ENCODE measurements at regions not wholly inside any gene's neighbourhood (a gene's known extent, or its start where the extent isn't known, plus 50 kb on each side); places are given as distances from the start of the nearest gene placed in this dataset.

GRCh38 chr4:160202802-160203201 is 1099.9 kb downstream of the RAPGEF2 start:
- BruUV-seq (replicated peaks): no TSS peak

GRCh38 chr4:160212078-160212477 is 1109.2 kb downstream of the RAPGEF2 start:
- Histone ChIP-seq H3K4me2 (ENCODE audit: low read length) (no peak overlapping the region), H3K9me2 (ENCODE audit: insufficient read depth) (no peaks in the 10 kb centered on the region; the same call in 1 of the 2 replicates), H3K9ac (ENCODE audit: low read length) (no peak overlapping the region), H3K36me3 (ENCODE audit: control insufficient read depth in 1 of 2, insufficient read depth in 2 of 2, low read length in 2 of 2) (no peaks in the 10 kb centered on the region), H3K27ac (ENCODE audit: low read depth, low read length) (no peak overlapping the region), H3K4me3 (replicated peaks in 1 of 2; ENCODE audit: low read depth in 1 of 2, low read length in 2 of 2) (no peak overlapping the region), H3K4me1 (ENCODE audit: control insufficient read depth in 1 of 2, insufficient read depth in 2 of 2, low read length in 2 of 2) (no peaks in the 10 kb centered on the region), H3K9me3 (ENCODE audit: control insufficient read depth in 1 of 2, insufficient read depth in 1 of 2, low read depth in 1 of 2, low read length in 2 of 2) (no peaks in the 10 kb centered on the region), H4K20me1 (ENCODE audit: insufficient read depth) (no peaks in the 10 kb centered on the region), H2AFZ (ENCODE audit: low read depth, low read length, poor library complexity, severe bottlenecking) (no peak overlapping the region), H3K27me3 (ENCODE audit: insufficient read depth, low read length) (no peaks in the 10 kb centered on the region), H3K79me2 (ENCODE audit: insufficient read depth, low read length) (no peaks in the 10 kb centered on the region)
- CTCF ChIA-PET: no interaction called here
- no TSS peak for BruUV-seq (replicated peaks)
- ATAC-seq (no peak), DNase-seq (ENCODE audit: low read depth, low spot score) (no peak)
- POLR2A ChIA-PET: no interaction called here
- no peak for TF ChIP-seq EZH2 (IDR thresholded peaks at IDR 0.05)
- TF ChIP-seq, protein P1, sequence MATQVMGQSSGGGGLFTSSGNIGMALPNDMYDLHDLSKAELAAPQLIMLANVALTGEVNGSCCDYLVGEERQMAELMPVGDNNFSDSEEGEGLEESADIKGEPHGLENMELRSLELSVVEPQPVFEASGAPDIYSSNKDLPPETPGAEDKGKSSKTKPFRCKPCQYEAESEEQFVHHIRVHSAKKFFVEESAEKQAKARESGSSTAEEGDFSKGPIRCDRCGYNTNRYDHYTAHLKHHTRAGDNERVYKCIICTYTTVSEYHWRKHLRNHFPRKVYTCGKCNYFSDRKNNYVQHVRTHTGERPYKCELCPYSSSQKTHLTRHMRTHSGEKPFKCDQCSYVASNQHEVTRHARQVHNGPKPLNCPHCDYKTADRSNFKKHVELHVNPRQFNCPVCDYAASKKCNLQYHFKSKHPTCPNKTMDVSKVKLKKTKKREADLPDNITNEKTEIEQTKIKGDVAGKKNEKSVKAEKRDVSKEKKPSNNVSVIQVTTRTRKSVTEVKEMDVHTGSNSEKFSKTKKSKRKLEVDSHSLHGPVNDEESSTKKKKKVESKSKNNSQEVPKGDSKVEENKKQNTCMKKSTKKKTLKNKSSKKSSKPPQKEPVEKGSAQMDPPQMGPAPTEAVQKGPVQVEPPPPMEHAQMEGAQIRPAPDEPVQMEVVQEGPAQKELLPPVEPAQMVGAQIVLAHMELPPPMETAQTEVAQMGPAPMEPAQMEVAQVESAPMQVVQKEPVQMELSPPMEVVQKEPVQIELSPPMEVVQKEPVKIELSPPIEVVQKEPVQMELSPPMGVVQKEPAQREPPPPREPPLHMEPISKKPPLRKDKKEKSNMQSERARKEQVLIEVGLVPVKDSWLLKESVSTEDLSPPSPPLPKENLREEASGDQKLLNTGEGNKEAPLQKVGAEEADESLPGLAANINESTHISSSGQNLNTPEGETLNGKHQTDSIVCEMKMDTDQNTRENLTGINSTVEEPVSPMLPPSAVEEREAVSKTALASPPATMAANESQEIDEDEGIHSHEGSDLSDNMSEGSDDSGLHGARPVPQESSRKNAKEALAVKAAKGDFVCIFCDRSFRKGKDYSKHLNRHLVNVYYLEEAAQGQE (IDR thresholded peaks at IDR 0.05; ENCODE audit: low read depth): no peak
- no peak for TF ChIP-seq SP1 (IDR thresholded peaks at IDR 0.05; ENCODE audit: low read depth)
- TF ChIP-seq, protein P2, sequence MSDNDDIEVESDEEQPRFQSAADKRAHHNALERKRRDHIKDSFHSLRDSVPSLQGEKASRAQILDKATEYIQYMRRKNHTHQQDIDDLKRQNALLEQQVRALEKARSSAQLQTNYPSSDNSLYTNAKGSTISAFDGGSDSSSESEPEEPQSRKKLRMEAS (IDR thresholded peaks at IDR 0.05): no peak
- no peak for TF ChIP-seq ATF3 (IDR thresholded peaks at IDR 0.05)
- no peak for TF ChIP-seq RAD21 (IDR thresholded peaks at IDR 0.05; ENCODE audit: low read depth)
- no peak for TF ChIP-seq CEBPB (IDR thresholded peaks at IDR 0.05; ENCODE audit: low read depth)
- TF ChIP-seq SIN3A (IDR thresholded peaks at IDR 0.05; ENCODE audit: low read depth): no peak
- no peak for TF ChIP-seq SRF (IDR thresholded peaks at IDR 0.05; ENCODE audit: low read depth)
- RAD21 ChIA-PET (ENCODE audit: low non-redundant PET in 1 of 2, low total read pairs in 2 of 2, uncharacterized antibody in 2 of 2, unreplicated experiment in 2 of 2): no interaction called here
- intact Hi-C loops (cut with micrococcal nuclease): no loop called here

More at GRCh38 chr4:160202802-160203201, 1099.9 kb downstream of the RAPGEF2 start:
- Histone ChIP-seq H3K4me1 (ENCODE audit: control insufficient read depth in 1 of 2, insufficient read depth in 2 of 2, low read length in 2 of 2) (no peaks in the 10 kb centered on the region), H3K9me3 (ENCODE audit: control insufficient read depth in 1 of 2, insufficient read depth in 1 of 2, low read depth in 1 of 2, low read length in 2 of 2) (no peaks in the 10 kb centered on the region), H3K27ac (ENCODE audit: low read depth, low read length) (no peak overlapping the region), H3K9ac (ENCODE audit: low read length) (no peak overlapping the region), H3K9me2 (ENCODE audit: insufficient read depth) (0 out of 2 replicates have a peak, but pooled peaks cover 3% of the 10 kb centered on the region), H3K27me3 (ENCODE audit: insufficient read depth, low read length) (no peaks in the 10 kb centered on the region), H2AFZ (ENCODE audit: low read depth, low read length, poor library complexity, severe bottlenecking) (peak overlapping the region; percentile 84), H3K79me2 (ENCODE audit: insufficient read depth, low read length) (no peaks in the 10 kb centered on the region), H3K36me3 (ENCODE audit: control insufficient read depth in 1 of 2, insufficient read depth in 2 of 2, low read length in 2 of 2) (no peaks in the 10 kb centered on the region), H4K20me1 (ENCODE audit: insufficient read depth) (no peaks in the 10 kb centered on the region), H3K4me2 (ENCODE audit: low read length) (no peak overlapping the region), H3K4me3 (replicated peaks in 1 of 2; ENCODE audit: low read depth in 1 of 2, low read length in 2 of 2) (no peak overlapping the region)
- ChIA-PET CTCF (interaction anchor here (1.5 kb wide), 1 partner anchor 256 kb away, joined by 3 read pairs; no protein-coding TSS in a partner anchor), POLR2A (no interaction called here), RAD21 (ENCODE audit: low non-redundant PET in 1 of 2, low total read pairs in 2 of 2, uncharacterized antibody in 2 of 2, unreplicated experiment in 2 of 2) (no interaction called here)
- ATAC-seq: no peak
- no peak for DNase-seq (ENCODE audit: low read depth, low spot score)
- intact Hi-C loops (cut with micrococcal nuclease): no loop called here
- TF ChIP-seq POLR2A (IDR thresholded peaks at IDR 0.05; ENCODE audit: borderline replicate concordance, extremely low read depth, insufficient read depth, insufficient read length) (no peak), CBX3 (IDR thresholded peaks at IDR 0.05; ENCODE audit: low read depth) (no peak), ELF1 (IDR thresholded peaks at IDR 0.05; ENCODE audit: borderline replicate concordance, low read depth) (no peak)

Data from HCT116 (cell line).